ENCODE measurements at regions not wholly inside any gene's neighbourhood (a gene's known extent, or its start where the extent isn't known, plus 50 kb on each side); places are given as distances from the start of the nearest gene placed in this dataset.

GRCh38 chr1:58390091-58390490 is 156.4 kb downstream of the OMA1 start:
- H3K4me3 ChIP-seq (ENCODE audit: low read depth, low read length): no peak overlapping the region
- TF ChIP-seq, protein P1, sequence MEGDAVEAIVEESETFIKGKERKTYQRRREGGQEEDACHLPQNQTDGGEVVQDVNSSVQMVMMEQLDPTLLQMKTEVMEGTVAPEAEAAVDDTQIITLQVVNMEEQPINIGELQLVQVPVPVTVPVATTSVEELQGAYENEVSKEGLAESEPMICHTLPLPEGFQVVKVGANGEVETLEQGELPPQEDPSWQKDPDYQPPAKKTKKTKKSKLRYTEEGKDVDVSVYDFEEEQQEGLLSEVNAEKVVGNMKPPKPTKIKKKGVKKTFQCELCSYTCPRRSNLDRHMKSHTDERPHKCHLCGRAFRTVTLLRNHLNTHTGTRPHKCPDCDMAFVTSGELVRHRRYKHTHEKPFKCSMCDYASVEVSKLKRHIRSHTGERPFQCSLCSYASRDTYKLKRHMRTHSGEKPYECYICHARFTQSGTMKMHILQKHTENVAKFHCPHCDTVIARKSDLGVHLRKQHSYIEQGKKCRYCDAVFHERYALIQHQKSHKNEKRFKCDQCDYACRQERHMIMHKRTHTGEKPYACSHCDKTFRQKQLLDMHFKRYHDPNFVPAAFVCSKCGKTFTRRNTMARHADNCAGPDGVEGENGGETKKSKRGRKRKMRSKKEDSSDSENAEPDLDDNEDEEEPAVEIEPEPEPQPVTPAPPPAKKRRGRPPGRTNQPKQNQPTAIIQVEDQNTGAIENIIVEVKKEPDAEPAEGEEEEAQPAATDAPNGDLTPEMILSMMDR (IDR thresholded peaks at IDR 0.05; ENCODE audit: control insufficient read depth, extremely low read depth, insufficient read depth): no peak
- no peak for DNase-seq (ENCODE audit: low read depth)

DNA sequence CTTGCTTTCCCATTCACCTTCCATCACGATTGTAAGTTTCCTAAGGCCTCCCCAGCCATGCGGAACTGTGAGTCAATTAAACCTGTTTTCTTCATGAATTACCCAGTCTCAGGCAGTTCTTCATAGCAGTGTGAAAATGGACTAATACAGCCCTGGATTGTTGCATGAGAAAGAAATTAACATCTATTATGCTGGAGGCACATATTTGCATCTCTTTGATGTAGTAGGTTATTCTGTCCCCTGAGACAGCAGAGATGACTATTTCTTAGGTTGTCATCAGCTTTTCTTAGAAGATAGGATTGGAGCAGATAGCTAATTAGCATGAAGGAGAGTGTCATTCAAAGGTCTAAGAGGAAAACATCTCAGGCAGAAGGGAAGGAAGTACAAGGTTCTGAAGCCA is 166.2 kb downstream of the OMA1 start:
- TF ChIP-seq, protein P1 (IDR thresholded peaks at IDR 0.05; ENCODE audit: control insufficient read depth, extremely low read depth, insufficient read depth): no peak
- DNase-seq (ENCODE audit: low read depth): no peak

GRCh38 chr1:58367217-58367616 is 179.3 kb downstream of the OMA1 start:
- no peak for DNase-seq (ENCODE audit: low read depth)
- no peak overlapping the region for H3K4me3 ChIP-seq (ENCODE audit: low read depth, low read length)
- TF ChIP-seq, protein P1 (IDR thresholded peaks at IDR 0.05; ENCODE audit: control insufficient read depth, extremely low read depth, insufficient read depth): no peak

More for the DNA sequence above, 166.2 kb downstream of the OMA1 start:
- no peak overlapping the region for H3K4me3 ChIP-seq (ENCODE audit: low read depth, low read length)

GRCh38 chr1:58365328-58365727 is 181.2 kb downstream of the OMA1 start:
- DNase-seq (ENCODE audit: low read depth): no peak
- no peak overlapping the region for H3K4me3 ChIP-seq (ENCODE audit: low read depth, low read length)
- TF ChIP-seq, protein P1 (IDR thresholded peaks at IDR 0.05; ENCODE audit: control insufficient read depth, extremely low read depth, insufficient read depth): no peak

DNA sequence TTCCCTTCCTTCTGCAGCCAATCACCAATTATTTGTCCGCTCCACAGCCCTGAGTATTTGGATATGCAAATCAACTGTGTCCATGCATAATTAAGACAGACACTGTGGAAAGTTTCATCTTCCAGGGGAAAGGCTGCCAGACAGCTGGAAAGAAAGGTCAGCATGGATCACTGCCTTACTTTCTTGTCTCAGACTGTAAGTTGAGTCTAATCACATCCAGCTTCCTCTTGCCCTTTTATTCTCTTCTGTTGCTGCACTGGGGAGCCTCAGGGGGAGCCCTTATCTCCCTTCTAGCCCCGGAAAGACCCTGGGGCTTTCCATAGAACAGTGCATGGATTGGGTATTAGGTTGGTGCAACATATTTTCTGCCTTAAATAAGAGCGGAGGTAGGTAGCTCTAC is 182.9 kb downstream of the OMA1 start:
- TF ChIP-seq, protein P1 (IDR thresholded peaks at IDR 0.05; ENCODE audit: control insufficient read depth, extremely low read depth, insufficient read depth): no peak
- no peak for DNase-seq (ENCODE audit: low read depth)
- no peak overlapping the region for H3K4me3 ChIP-seq (ENCODE audit: low read depth, low read length)

DNA sequence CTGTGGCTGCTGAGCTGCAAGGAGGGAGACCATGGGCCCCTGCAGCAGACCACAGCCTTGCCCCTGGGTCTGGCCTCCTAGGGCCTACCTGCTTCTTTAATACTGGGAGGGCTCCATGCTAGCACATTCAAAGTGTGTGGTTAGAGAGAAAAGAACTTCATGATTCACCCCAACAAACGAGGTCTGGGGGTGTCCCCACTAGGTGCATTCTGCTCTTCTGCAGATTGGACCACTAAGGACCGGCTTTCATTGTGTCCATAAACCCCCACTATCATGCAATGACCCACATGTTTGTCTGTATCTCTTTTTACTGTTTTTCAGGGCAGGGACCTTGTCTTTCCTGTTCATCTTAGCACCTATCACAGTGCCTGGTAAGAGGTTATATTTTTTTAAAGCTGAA is 185.4 kb downstream of the OMA1 start:
- TF ChIP-seq, protein P1 (IDR thresholded peaks at IDR 0.05; ENCODE audit: control insufficient read depth, extremely low read depth, insufficient read depth): no peak
- no peak overlapping the region for H3K4me3 ChIP-seq (ENCODE audit: low read depth, low read length)
- no peak for DNase-seq (ENCODE audit: low read depth)

- no peak for DNase-seq (ENCODE audit: low read depth)
- TF ChIP-seq, protein P1 (IDR thresholded peaks at IDR 0.05; ENCODE audit: control insufficient read depth, extremely low read depth, insufficient read depth): no peak
- no peak overlapping the region for H3K4me3 ChIP-seq (ENCODE audit: low read depth, low read length)
These were observed 188.2 kb downstream of the OMA1 start for GRCh38 chr1:58358346-58358745.

All from LNCaP clone FGC (cell line).